ENCODE measurements at regions not wholly inside any gene's neighbourhood (a gene's known extent, or its start where the extent isn't known, plus 50 kb on each side); places are given as distances from the start of the nearest gene placed in this dataset.

- H3K4me3 ChIP-seq (replicated peaks; ENCODE audit: insufficient read depth, low read length) = no peak overlapping the region
- TF ChIP-seq REST (IDR thresholded peaks at IDR 0.05; ENCODE audit: insufficient replicate concordance, low read depth) (no peak), SPI1 (IDR thresholded peaks at IDR 0.05; ENCODE audit: borderline replicate concordance, low read depth) (no peak), CTCF (IDR thresholded peaks at IDR 0.05; ENCODE audit: insufficient read depth, low read length) (no peak), GABPA (IDR thresholded peaks at IDR 0.05; ENCODE audit: low read depth) (no peak), POLR2AphosphoS5 (IDR thresholded peaks at IDR 0.05; ENCODE audit: low read depth) (no peak)
These were observed 593.5 kb downstream of the TOX3 start for GRCh38 chr16:51953286-51953985.

GRCh38 chr16:51952500-51952899 lies 594.4 kb downstream of the TOX3 start:
- H3K4me3 ChIP-seq (replicated peaks; ENCODE audit: insufficient read depth, low read length) = no peak overlapping the region
- DNase-seq (ENCODE audit: low read depth in 1 of 2, low spot score in 1 of 2) = no peak

More at GRCh38 chr16:51953286-51953985, 593.5 kb downstream of the TOX3 start:
- no peak for DNase-seq (ENCODE audit: low read depth in 1 of 2, low spot score in 1 of 2)
- Histone ChIP-seq H3K27me3 (ENCODE audit: insufficient read depth, poor library complexity, severe bottlenecking) (no peaks in the 10 kb centered on the region), H3K27ac (replicated peaks) (no peak overlapping the region)

GRCh38 chr16:51951668-51952298 lies 595.2 kb downstream of the TOX3 start:
- no peak for DNase-seq (ENCODE audit: low read depth in 1 of 2, low spot score in 1 of 2)
- no peak overlapping the region for H3K27ac ChIP-seq (replicated peaks)
- H3K4me3 ChIP-seq (replicated peaks; ENCODE audit: insufficient read depth, low read length) = no peak overlapping the region
- no peaks in the 10 kb centered on the region for H3K27me3 ChIP-seq (ENCODE audit: insufficient read depth, poor library complexity, severe bottlenecking)
- no peak for TF ChIP-seq REST (IDR thresholded peaks at IDR 0.05; ENCODE audit: insufficient replicate concordance, low read depth)
- no peak for TF ChIP-seq GABPA (IDR thresholded peaks at IDR 0.05; ENCODE audit: low read depth)
- TF ChIP-seq SPI1 (IDR thresholded peaks at IDR 0.05; ENCODE audit: borderline replicate concordance, low read depth) = no peak
- TF ChIP-seq CTCF (IDR thresholded peaks at IDR 0.05; ENCODE audit: insufficient read depth, low read length) = no peak
- TF ChIP-seq POLR2AphosphoS5 (IDR thresholded peaks at IDR 0.05; ENCODE audit: low read depth) = no peak

More at GRCh38 chr16:51952500-51952899, 594.4 kb downstream of the TOX3 start:
- H3K27me3 ChIP-seq (ENCODE audit: insufficient read depth, poor library complexity, severe bottlenecking) = no peaks in the 10 kb centered on the region
- TF ChIP-seq CTCF (IDR thresholded peaks at IDR 0.05; ENCODE audit: insufficient read depth, low read length) (no peak), GABPA (IDR thresholded peaks at IDR 0.05; ENCODE audit: low read depth) (no peak)
- no peak overlapping the region for H3K27ac ChIP-seq (replicated peaks)

All from HL-60 (cell line).